ENCODE measurements at regions not wholly inside any gene's neighbourhood (a gene's known extent, or its start where the extent isn't known, plus 50 kb on each side); places are given as distances from the start of the nearest gene placed in this dataset.

- no peak overlapping the region for H3K4me3 ChIP-seq (ENCODE audit: insufficient read length, low read depth)
- TF ChIP-seq YY1 (IDR thresholded peaks at IDR 0.05; ENCODE audit: insufficient read depth, insufficient read length): no peak
- TF ChIP-seq SUZ12 (IDR thresholded peaks at IDR 0.05; ENCODE audit: extremely low read depth, insufficient read depth, insufficient read length): no peak
- TF ChIP-seq ZNF274 (IDR thresholded peaks at IDR 0.05; ENCODE audit: low read depth, low read length): no peak
- no peaks in the 10 kb centered on the region; the same call in 1 of the 2 replicates for H3K9me3 ChIP-seq (ENCODE audit: insufficient read depth, low read length)
- H3K36me3 ChIP-seq (ENCODE audit: insufficient read depth, insufficient read length, low read length): no peaks in the 10 kb centered on the region
- no peak overlapping the region for H3K9ac ChIP-seq (ENCODE audit: insufficient read length, low read depth)
- H3K27me3 ChIP-seq (ENCODE audit: insufficient read depth, insufficient read length): no peaks in the 10 kb centered on the region
- no peaks in the 10 kb centered on the region for H3K4me1 ChIP-seq (ENCODE audit: insufficient read depth, insufficient read length)
- no peak for DNase-seq (ENCODE audit: low read depth, low spot score)
Observed at GRCh38 chr4:44016570-44017421, 431.8 kb downstream of the KCTD8 start.

- TF ChIP-seq SUZ12 (IDR thresholded peaks at IDR 0.05; ENCODE audit: extremely low read depth, insufficient read depth, insufficient read length) (no peak), YY1 (IDR thresholded peaks at IDR 0.05; ENCODE audit: insufficient read depth, insufficient read length) (no peak), ZNF274 (IDR thresholded peaks at IDR 0.05; ENCODE audit: low read depth, low read length) (no peak)
- no peak for DNase-seq (ENCODE audit: low read depth, low spot score)
- Histone ChIP-seq H3K36me3 (ENCODE audit: insufficient read depth, insufficient read length, low read length) (no peaks in the 10 kb centered on the region), H3K27me3 (ENCODE audit: insufficient read depth, insufficient read length) (no peaks in the 10 kb centered on the region), H3K9ac (ENCODE audit: insufficient read length, low read depth) (no peak overlapping the region), H3K4me1 (ENCODE audit: insufficient read depth, insufficient read length) (no peaks in the 10 kb centered on the region), H3K9me3 (ENCODE audit: insufficient read depth, low read length) (no peaks in the 10 kb centered on the region; the same call in 1 of the 2 replicates), H3K4me3 (ENCODE audit: insufficient read length, low read depth) (no peak overlapping the region)
Observed at GRCh38 chr4:44017422-44017739, 431.2 kb downstream of the KCTD8 start.

GRCh38 chr4:44019721-44020120, 428.9 kb downstream of the KCTD8 start:
- Histone ChIP-seq H3K27me3 (ENCODE audit: insufficient read depth, insufficient read length) (no peaks in the 10 kb centered on the region), H3K9ac (ENCODE audit: insufficient read length, low read depth) (no peak overlapping the region), H3K36me3 (ENCODE audit: insufficient read depth, insufficient read length, low read length) (no peaks in the 10 kb centered on the region), H3K4me1 (ENCODE audit: insufficient read depth, insufficient read length) (no peaks in the 10 kb centered on the region), H3K9me3 (ENCODE audit: insufficient read depth, low read length) (no peaks in the 10 kb centered on the region; the same call in 1 of the 2 replicates), H3K4me3 (ENCODE audit: insufficient read length, low read depth) (no peak overlapping the region)
- DNase-seq (ENCODE audit: low read depth, low spot score): no peak
- TF ChIP-seq YY1 (IDR thresholded peaks at IDR 0.05; ENCODE audit: insufficient read depth, insufficient read length) (no peak), SUZ12 (IDR thresholded peaks at IDR 0.05; ENCODE audit: extremely low read depth, insufficient read depth, insufficient read length) (no peak), ZNF274 (IDR thresholded peaks at IDR 0.05; ENCODE audit: low read depth, low read length) (no peak)

- H3K27me3 ChIP-seq (ENCODE audit: insufficient read depth, insufficient read length): no peaks in the 10 kb centered on the region
- DNase-seq (ENCODE audit: low read depth, low spot score): no peak
- no peak overlapping the region for H3K9ac ChIP-seq (ENCODE audit: insufficient read length, low read depth)
- no peaks in the 10 kb centered on the region for H3K4me1 ChIP-seq (ENCODE audit: insufficient read depth, insufficient read length)
- H3K36me3 ChIP-seq (ENCODE audit: insufficient read depth, insufficient read length, low read length): no peaks in the 10 kb centered on the region
- TF ChIP-seq SUZ12 (IDR thresholded peaks at IDR 0.05; ENCODE audit: extremely low read depth, insufficient read depth, insufficient read length): no peak
- no peak for TF ChIP-seq ZNF274 (IDR thresholded peaks at IDR 0.05; ENCODE audit: low read depth, low read length)
- no peak for TF ChIP-seq YY1 (IDR thresholded peaks at IDR 0.05; ENCODE audit: insufficient read depth, insufficient read length)
- H3K4me3 ChIP-seq (ENCODE audit: insufficient read length, low read depth): no peak overlapping the region
- H3K9me3 ChIP-seq (ENCODE audit: insufficient read depth, low read length): no peaks in the 10 kb centered on the region
Observed at GRCh38 chr4:44025376-44026020, 423.1 kb downstream of the KCTD8 start.

GRCh38 chr4:44038811-44039210, 409.8 kb downstream of the KCTD8 start:
- no peak for DNase-seq (ENCODE audit: low read depth, low spot score)
- Histone ChIP-seq H3K4me3 (ENCODE audit: insufficient read length, low read depth) (no peak overlapping the region), H3K9ac (ENCODE audit: insufficient read length, low read depth) (no peak overlapping the region), H3K4me1 (ENCODE audit: insufficient read depth, insufficient read length) (no peaks in the 10 kb centered on the region), H3K27me3 (ENCODE audit: insufficient read depth, insufficient read length) (no peaks in the 10 kb centered on the region), H3K36me3 (ENCODE audit: insufficient read depth, insufficient read length, low read length) (no peaks in the 10 kb centered on the region), H3K9me3 (ENCODE audit: insufficient read depth, low read length) (no peaks in the 10 kb centered on the region)
- TF ChIP-seq YY1 (IDR thresholded peaks at IDR 0.05; ENCODE audit: insufficient read depth, insufficient read length) (no peak), SUZ12 (IDR thresholded peaks at IDR 0.05; ENCODE audit: extremely low read depth, insufficient read depth, insufficient read length) (no peak), ZNF274 (IDR thresholded peaks at IDR 0.05; ENCODE audit: low read depth, low read length) (no peak)

- Histone ChIP-seq H3K9me3 (ENCODE audit: insufficient read depth, low read length) (no peaks in the 10 kb centered on the region), H3K4me1 (ENCODE audit: insufficient read depth, insufficient read length) (no peaks in the 10 kb centered on the region), H3K9ac (ENCODE audit: insufficient read length, low read depth) (no peak overlapping the region), H3K4me3 (ENCODE audit: insufficient read length, low read depth) (no peak overlapping the region), H3K27me3 (ENCODE audit: insufficient read depth, insufficient read length) (no peaks in the 10 kb centered on the region), H3K36me3 (ENCODE audit: insufficient read depth, insufficient read length, low read length) (no peaks in the 10 kb centered on the region)
- DNase-seq (ENCODE audit: low read depth, low spot score): no peak
- TF ChIP-seq ZNF274 (IDR thresholded peaks at IDR 0.05; ENCODE audit: low read depth, low read length) (no peak), SUZ12 (IDR thresholded peaks at IDR 0.05; ENCODE audit: extremely low read depth, insufficient read depth, insufficient read length) (no peak), YY1 (IDR thresholded peaks at IDR 0.05; ENCODE audit: insufficient read depth, insufficient read length) (no peak)
Observed at GRCh38 chr4:44046491-44046890, 402.1 kb downstream of the KCTD8 start.

- 0 out of 2 replicates have a peak, but pooled peaks cover 7% of the 10 kb centered on the region for H3K9me3 ChIP-seq (ENCODE audit: insufficient read depth, low read length)
- H3K36me3 ChIP-seq (ENCODE audit: insufficient read depth, insufficient read length, low read length): no peaks in the 10 kb centered on the region
- no peak overlapping the region for H3K4me3 ChIP-seq (ENCODE audit: insufficient read length, low read depth)
- TF ChIP-seq YY1 (IDR thresholded peaks at IDR 0.05; ENCODE audit: insufficient read depth, insufficient read length) (no peak), ZNF274 (IDR thresholded peaks at IDR 0.05; ENCODE audit: low read depth, low read length) (no peak), SUZ12 (IDR thresholded peaks at IDR 0.05; ENCODE audit: extremely low read depth, insufficient read depth, insufficient read length) (no peak)
- no peak overlapping the region for H3K9ac ChIP-seq (ENCODE audit: insufficient read length, low read depth)
- peak; percentile 83 for DNase-seq (ENCODE audit: low read depth, low spot score)
- H3K4me1 ChIP-seq (ENCODE audit: insufficient read depth, insufficient read length): no peaks in the 10 kb centered on the region
- no peaks in the 10 kb centered on the region for H3K27me3 ChIP-seq (ENCODE audit: insufficient read depth, insufficient read length)
Observed at GRCh38 chr4:44056721-44057151, 391.9 kb downstream of the KCTD8 start.
